Chondrocyte (in vitro differentiated cells): ENCODE measurements at regions not wholly inside any gene's neighbourhood (a gene's known extent, or its start where the extent isn't known, plus 50 kb on each side); places are given as distances from the start of the nearest gene placed in this dataset.
A peak's percentile ranks its signal among the peaks of the same experiment; 100 is the strongest.

Experiments
- DNase-seq: peaks from one replicate; pipeline ENCODE4 v3.0.0; 2021; ENCODE audit warnings: mixed read lengths, low spot score
- H3K27ac Mint-ChIP-seq: one replicate; pipeline ENCODE4 v1.8.0; 2021; ENCODE audit warnings: mild to moderate bottlenecking, moderate library complexity, mixed read lengths; ENCODE audit not compliant: unreplicated experiment
- H3K27me3 Mint-ChIP-seq: 2 replicates; pipeline ENCODE4 v1.8.0; 2021; ENCODE audit warnings: low read depth, mixed read lengths
- H3K36me3 Mint-ChIP-seq: 2 replicates; pipeline ENCODE4 v1.8.0; 2021; ENCODE audit warnings: low read depth, mixed read lengths
- H3K4me1 Mint-ChIP-seq: 2 replicates; pipeline ENCODE4 v1.8.0; 2021; ENCODE audit warnings: low read depth, mild to moderate bottlenecking, mixed read lengths
- H3K4me3 Mint-ChIP-seq: one replicate; pipeline ENCODE4 v1.8.0; 2021; ENCODE audit warnings: mild to moderate bottlenecking, moderate library complexity, mixed read lengths; ENCODE audit not compliant: unreplicated experiment
- H3K9me3 Mint-ChIP-seq: 2 replicates; pipeline ENCODE4 v1.8.0; 2021; ENCODE audit warnings: low read depth, mixed read lengths
- TF ChIP-seq, protein P1 (sequence below): fragments of 200-600 bp; sonication (generic); IDR thresholded peaks from 2 replicates; pipeline ENCODE4 v1.5.0; 2021; ENCODE audit warnings: antibody characterized with exemption, mild to moderate bottlenecking, moderate library complexity

GRCh38 chr1:98048751-98049325 lies 128.0 kb upstream of the DPYD start:
- Mint-ChIP-seq H3K27me3 (peaks cover 14% of the 10 kb centered on the region), H3K4me3 (peak overlapping the region; percentile 66), H3K9me3 (no peaks in the 10 kb centered on the region), H3K27ac (no peak overlapping the region), H3K36me3 (no peaks in the 10 kb centered on the region), H3K4me1 (peaks cover 52% of the 10 kb centered on the region)
- TF ChIP-seq, protein P1, sequence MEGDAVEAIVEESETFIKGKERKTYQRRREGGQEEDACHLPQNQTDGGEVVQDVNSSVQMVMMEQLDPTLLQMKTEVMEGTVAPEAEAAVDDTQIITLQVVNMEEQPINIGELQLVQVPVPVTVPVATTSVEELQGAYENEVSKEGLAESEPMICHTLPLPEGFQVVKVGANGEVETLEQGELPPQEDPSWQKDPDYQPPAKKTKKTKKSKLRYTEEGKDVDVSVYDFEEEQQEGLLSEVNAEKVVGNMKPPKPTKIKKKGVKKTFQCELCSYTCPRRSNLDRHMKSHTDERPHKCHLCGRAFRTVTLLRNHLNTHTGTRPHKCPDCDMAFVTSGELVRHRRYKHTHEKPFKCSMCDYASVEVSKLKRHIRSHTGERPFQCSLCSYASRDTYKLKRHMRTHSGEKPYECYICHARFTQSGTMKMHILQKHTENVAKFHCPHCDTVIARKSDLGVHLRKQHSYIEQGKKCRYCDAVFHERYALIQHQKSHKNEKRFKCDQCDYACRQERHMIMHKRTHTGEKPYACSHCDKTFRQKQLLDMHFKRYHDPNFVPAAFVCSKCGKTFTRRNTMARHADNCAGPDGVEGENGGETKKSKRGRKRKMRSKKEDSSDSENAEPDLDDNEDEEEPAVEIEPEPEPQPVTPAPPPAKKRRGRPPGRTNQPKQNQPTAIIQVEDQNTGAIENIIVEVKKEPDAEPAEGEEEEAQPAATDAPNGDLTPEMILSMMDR = no peak
- no peak for DNase-seq

GRCh38 chr1:98048244-98048643 lies 127.4 kb upstream of the DPYD start:
- TF ChIP-seq, protein P1 = peak; percentile 33
- Mint-ChIP-seq H3K27ac (no peak overlapping the region), H3K36me3 (no peaks in the 10 kb centered on the region), H3K9me3 (no peaks in the 10 kb centered on the region), H3K27me3 (peaks cover 14% of the 10 kb centered on the region), H3K4me3 (peak overlapping the region; percentile 66), H3K4me1 (peaks cover 49% of the 10 kb centered on the region)
- peak; percentile 94 for DNase-seq

- peaks cover 39% of the 10 kb centered on the region for H3K4me1 Mint-ChIP-seq
- H3K36me3 Mint-ChIP-seq = no peaks in the 10 kb centered on the region
- TF ChIP-seq, protein P1 = no peak
- peaks cover 14% of the 10 kb centered on the region for H3K27me3 Mint-ChIP-seq
- H3K9me3 Mint-ChIP-seq = no peaks in the 10 kb centered on the region
- H3K4me3 Mint-ChIP-seq = no peak overlapping the region
- no peak for DNase-seq
- H3K27ac Mint-ChIP-seq = no peak overlapping the region
Measured at GRCh38 chr1:98047171-98047570, 126.3 kb upstream of the DPYD start.

- Mint-ChIP-seq H3K36me3 (no peaks in the 10 kb centered on the region), H3K27me3 (peaks cover 14% of the 10 kb centered on the region), H3K27ac (no peak overlapping the region), H3K9me3 (no peaks in the 10 kb centered on the region), H3K4me1 (peaks cover 39% of the 10 kb centered on the region), H3K4me3 (peak overlapping the region; percentile 84)
- no peak for DNase-seq
- TF ChIP-seq, protein P1 = peak; percentile 21
Measured at GRCh38 chr1:98045767-98046641, 125.2 kb upstream of the DPYD start.

DNA sequence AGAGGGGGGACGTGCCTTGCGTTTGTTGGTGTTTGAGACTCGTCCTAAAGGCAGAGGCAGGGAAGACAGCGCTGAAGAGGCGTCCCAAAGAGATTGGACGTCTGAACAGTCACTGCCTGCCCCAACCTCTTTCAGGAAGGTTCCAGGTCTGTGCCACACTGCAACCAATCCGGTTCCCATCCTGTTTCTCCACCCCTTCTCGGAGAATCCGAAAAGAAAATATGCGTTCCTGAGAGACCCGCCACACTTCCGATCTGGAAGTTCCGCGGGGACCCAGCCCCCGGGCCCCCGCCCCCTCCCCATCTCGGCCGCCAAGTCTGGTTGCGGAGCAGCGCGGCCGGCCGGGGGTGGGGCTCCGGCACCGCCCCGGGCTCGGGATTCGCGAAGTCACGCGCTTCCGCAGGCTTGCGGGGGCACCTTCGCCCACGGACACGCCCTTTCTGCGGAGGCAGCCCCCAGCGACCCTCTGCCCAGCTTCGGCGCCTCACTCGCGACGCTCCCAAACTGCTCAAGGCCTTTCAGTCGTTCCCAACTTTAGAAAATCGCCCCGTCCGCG lies 124.5 kb upstream of the DPYD start:
- H3K4me3 Mint-ChIP-seq = peak overlapping the region; percentile 84
- no peak for DNase-seq
- no peaks in the 10 kb centered on the region for H3K9me3 Mint-ChIP-seq
- peaks cover 39% of the 10 kb centered on the region for H3K4me1 Mint-ChIP-seq
- H3K27me3 Mint-ChIP-seq = peaks cover 13% of the 10 kb centered on the region
- H3K36me3 Mint-ChIP-seq = no peaks in the 10 kb centered on the region
- peak overlapping the region; percentile 45 for H3K27ac Mint-ChIP-seq
- TF ChIP-seq, protein P1 = no peak
